Erythroblast (primary cell): ENCODE measurements at regions not wholly inside any gene's neighbourhood (a gene's known extent, or its start where the extent isn't known, plus 50 kb on each side); places are given as distances from the start of the nearest gene placed in this dataset.
"Not testable (repeated sequence)": the region's sequence is repeated elsewhere in the genome, so short reads cannot be mapped to it uniquely, and the experiment has no call there.

Experiments used
- DNase-seq, 2 experiments: peaks; one replicate each; lab custom pipeline; 2025; lab: John Stamatoyannopoulos, UW
- GATA1 ChIP-seq: IDR thresholded peaks from 2 replicates; pipeline ENCODE4 v1.6.1; 2011; ENCODE audit warnings: low read depth, mild to moderate bottlenecking, control low read depth, low read length, moderate library complexity
- POLR2A ChIP-seq: IDR thresholded peaks from 2 replicates; pipeline ENCODE4 v1.6.1; 2011; ENCODE audit warnings: mild to moderate bottlenecking, low read length

- DNase-seq = no peak
Observed at GRCh38 chr4:150006197-150006596, 72.0 kb upstream of the DCLK2 start.

GRCh38 chr4:150007512-150007911 is 70.7 kb upstream of the DCLK2 start:
- DNase-seq = no peak
- TF ChIP-seq GATA1 (no peak), POLR2A (no peak)

More at GRCh38 chr4:150006197-150006596, 72.0 kb upstream of the DCLK2 start:
- TF ChIP-seq GATA1 = no peak
- no peak for TF ChIP-seq POLR2A

GRCh38 chr4:150008546-150008945 is 69.7 kb upstream of the DCLK2 start:
- TF ChIP-seq GATA1 (no peak), POLR2A (no peak)
- no peak for DNase-seq

GRCh38 chr4:150009533-150009932 is 68.7 kb upstream of the DCLK2 start:
- no peak for DNase-seq
- TF ChIP-seq POLR2A (no peak), GATA1 (no peak)

GRCh38 chr4:150010525-150011126 is 67.6 kb upstream of the DCLK2 start:
- DNase-seq = peak in 1 of 2 experiments; percentile 32
- TF ChIP-seq GATA1 (no peak), POLR2A (no peak)

- TF ChIP-seq GATA1 (no peak), POLR2A (no peak)
- no peak for DNase-seq
Observed at GRCh38 chr4:150012851-150013360, 65.3 kb upstream of the DCLK2 start.

GRCh38 chr4:150015910-150016309 is 62.3 kb upstream of the DCLK2 start:
- not testable (repeated sequence) for DNase-seq

GRCh38 chr4:150016621-150017020 is 61.6 kb upstream of the DCLK2 start:
- not testable (repeated sequence) for DNase-seq

- DNase-seq = no peak
- no peak for TF ChIP-seq POLR2A
- no peak for TF ChIP-seq GATA1
Observed at GRCh38 chr4:150018257-150018656, 60.0 kb upstream of the DCLK2 start.

GRCh38 chr4:150021483-150021882 is 56.8 kb upstream of the DCLK2 start:
- DNase-seq = no peak
- TF ChIP-seq GATA1 (no peak), POLR2A (no peak)

GRCh38 chr4:150023489-150023888 is 54.8 kb upstream of the DCLK2 start:
- TF ChIP-seq POLR2A (no peak), GATA1 (no peak)

GRCh38 chr4:150026987-150027386 is 51.3 kb upstream of the DCLK2 start:
- not testable (repeated sequence) for DNase-seq

More at GRCh38 chr4:150023489-150023888, 54.8 kb upstream of the DCLK2 start:
- no peak for DNase-seq
